Small intestine (tissue), 7 donors: ENCODE measurements at regions not wholly inside any gene's neighbourhood (a gene's known extent, or its start where the extent isn't known, plus 50 kb on each side); places are given as distances from the start of the nearest gene placed in this dataset.
A peak's percentile ranks its signal among the peaks of the same experiment; 100 is the strongest.

Experiments
- DNase-seq, 2 donors: peaks; one replicate each; pipeline versions ENCODE4 v3.0.0 to v3.0.0-alpha.2; 2013
- FAIRE-seq: peaks from 2 replicates; lab custom pipeline; 2012; peaks lifted over from hg19 to GRCh38; lab: Jason Lieb, UNC
- H3K27ac ChIP-seq, 3 donors: one replicate each; pipeline ENCODE4 v1.5.1; 2013; ENCODE audit warnings: low read length in 2 of 3, mild to moderate bottlenecking in 2 of 3, control low read depth in 1 of 3, inconsistent platforms in 1 of 3, low read depth in 1 of 3, moderate library complexity in 1 of 3
- H3K27me3 ChIP-seq, 3 donors: one replicate each; pipeline ENCODE4 v1.6.1; 2013; ENCODE audit warnings: low read length in 3 of 3, inconsistent platforms in 1 of 3; ENCODE audit not compliant: control insufficient read depth in 3 of 3, insufficient read depth in 3 of 3
- H3K36me3 ChIP-seq, 3 donors: one replicate each; pipeline ENCODE4 v1.6.1; 2013; ENCODE audit warnings: low read length in 3 of 3, inconsistent platforms in 1 of 3, low read depth in 1 of 3, mild to moderate bottlenecking in 1 of 3, moderate library complexity in 1 of 3; ENCODE audit not compliant: control insufficient read depth in 3 of 3, insufficient read depth in 2 of 3
- H3K4me1 ChIP-seq, 3 donors: one replicate each; pipeline ENCODE4 v1.6.1; 2013; ENCODE audit warnings: low read length in 2 of 3, inconsistent platforms in 1 of 3, low read depth in 1 of 3, mild to moderate bottlenecking in 1 of 3, moderate library complexity in 1 of 3; ENCODE audit not compliant: control insufficient read depth in 3 of 3, insufficient read depth in 2 of 3
- H3K4me3 ChIP-seq, 3 donors: one replicate each; pipeline ENCODE4 v1.5.1; 2013; ENCODE audit warnings: low read length in 3 of 3, control low read depth in 1 of 3, inconsistent platforms in 1 of 3, low read depth in 1 of 3, mild to moderate bottlenecking in 1 of 3, moderate library complexity in 1 of 3
- H3K9me3 ChIP-seq, 2 donors: one replicate each; pipeline ENCODE4 v1.6.1; 2013; ENCODE audit warnings: low read depth in 1 of 2, low read length in 1 of 2; ENCODE audit not compliant: control insufficient read depth in 2 of 2, insufficient read depth in 1 of 2
- WGBS, 3 donors: extraction: QIAGEN DNeasy Blood & Tissue Kit; methylation state at CpG; one replicate each; pipeline ENCODE4 v1.1.7; 2013; 5-methylcytosine and 5-hydroxymethylcytosine counted together
- donor health status: healthy with polysubstance abuse.
- donor health status: control.
- donor health status: control.
- donor health status: Bipolar disorder and iron deficiency.
- donor health status: healthy.

DNA sequence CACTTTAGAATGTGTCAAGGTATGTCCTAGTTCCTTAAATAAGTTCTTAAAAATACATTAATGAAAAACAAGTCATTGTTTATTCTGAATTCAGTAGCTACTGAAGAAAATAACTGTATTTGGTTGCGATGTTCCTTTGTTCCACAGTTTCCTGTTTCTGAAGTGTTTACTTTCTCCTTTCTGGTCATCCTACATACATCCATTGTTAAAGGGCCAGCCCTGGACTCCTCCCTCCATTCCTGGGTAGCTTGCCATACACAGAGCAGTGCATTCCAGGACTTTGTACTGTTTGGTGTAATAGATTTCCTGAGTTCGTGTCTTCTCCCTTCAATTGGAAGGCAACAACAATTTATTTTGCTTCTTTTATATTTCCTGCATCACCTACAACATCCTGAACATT is 845.4 kb upstream of the CXADR start:
- no peak for FAIRE-seq
- no peak overlapping the region for H3K4me3 ChIP-seq
- no peak for DNase-seq
- no peaks in the 10 kb centered on the region for H3K27me3 ChIP-seq
- H3K27ac ChIP-seq: no peak overlapping the region
- 74 to 77% (median 74%) methylated on average over 2 of the region's 2 CpGs for WGBS, 3 donors
- H3K4me1 ChIP-seq: no peaks in the 10 kb centered on the region
- no peaks in the 10 kb centered on the region for H3K36me3 ChIP-seq
- no peaks in the 10 kb centered on the region for H3K9me3 ChIP-seq

- H3K9me3 ChIP-seq: peaks cover 0 to 1% of the 10 kb centered on the region in 2 donors
- H3K36me3 ChIP-seq: no peaks in the 10 kb centered on the region
- H3K4me3 ChIP-seq: no peak overlapping the region
- no peak for FAIRE-seq
- WGBS, 3 donors: 24 to 83% (median 41%) methylated on average over 2 of the region's 2 CpGs
- H3K27ac ChIP-seq: peak overlapping the region in 1 of 3 donors; percentile 45
- peak in 1 of 2 donors; percentile 47 for DNase-seq
- no peaks in the 10 kb centered on the region for H3K27me3 ChIP-seq
- peaks cover 0 to 17% (median 0%) of the 10 kb centered on the region in 3 donors for H3K4me1 ChIP-seq
Observed at GRCh38 chr21:16674949-16675348, 837.9 kb upstream of the CXADR start.

DNA sequence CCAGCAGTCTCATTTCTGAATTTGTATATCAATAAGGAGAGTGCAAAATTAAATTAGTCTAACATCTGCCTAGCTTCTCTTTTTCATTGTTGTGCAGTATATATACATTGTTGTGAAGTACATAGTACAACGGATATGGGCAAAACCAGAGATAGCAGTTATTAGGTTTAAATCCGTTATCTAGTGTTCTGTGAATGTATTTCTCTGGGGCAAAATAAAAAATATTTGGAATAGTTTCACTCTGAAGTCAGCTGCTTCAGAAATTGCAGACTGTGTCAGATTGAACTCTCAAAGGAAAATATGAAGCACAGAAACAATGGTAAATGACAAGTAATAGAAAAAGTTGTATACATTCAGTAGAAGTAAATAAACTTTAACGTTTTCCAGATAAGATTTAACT is 836.5 kb upstream of the CXADR start:
- no peaks in the 10 kb centered on the region for H3K27me3 ChIP-seq
- H3K4me1 ChIP-seq: peaks cover 0 to 17% (median 0%) of the 10 kb centered on the region in 3 donors
- H3K4me3 ChIP-seq: no peak overlapping the region
- H3K36me3 ChIP-seq: no peaks in the 10 kb centered on the region
- peaks cover 0 to 1% of the 10 kb centered on the region in 2 donors for H3K9me3 ChIP-seq
- FAIRE-seq (no peak), DNase-seq (no peak)
- H3K27ac ChIP-seq: no peak overlapping the region
- WGBS, 3 donors: 51 to 70% (median 61%) methylated on average over 3 of the region's 3 CpGs

DNA sequence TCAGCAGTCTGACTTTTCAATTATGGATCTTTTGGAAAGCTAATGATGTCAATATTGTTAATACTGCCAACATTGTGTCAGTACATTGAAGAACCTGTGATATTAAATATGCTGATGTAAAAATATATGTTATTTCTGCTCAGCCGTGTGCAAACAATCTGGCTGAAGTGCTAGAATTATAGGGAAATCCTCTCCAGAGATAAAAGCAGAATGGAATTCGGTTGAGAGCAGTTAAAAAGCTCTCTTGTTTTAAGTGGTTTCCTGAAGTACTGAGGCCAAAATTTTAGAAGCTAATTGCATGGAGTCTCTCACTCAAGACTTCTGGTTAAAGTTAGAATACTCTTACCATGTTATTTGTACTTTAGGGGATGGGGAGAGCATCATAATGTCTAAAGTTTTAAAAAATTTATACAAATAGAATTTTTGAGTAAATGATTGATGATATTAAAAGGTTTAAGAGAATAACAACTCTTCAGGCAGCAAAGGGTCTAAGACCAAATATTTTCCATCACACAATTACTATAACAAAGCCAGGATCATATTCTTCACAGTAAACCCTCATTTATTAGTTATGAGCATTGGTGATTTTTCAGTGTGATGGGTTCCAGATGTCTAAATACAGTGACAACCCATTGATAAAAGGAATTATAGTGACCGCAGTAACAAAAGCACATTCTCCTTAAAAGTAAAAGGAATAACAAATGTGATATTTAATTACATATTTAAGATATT is 834.2 kb upstream of the CXADR start:
- peaks cover 0 to 17% (median 0%) of the 10 kb centered on the region in 3 donors for H3K4me1 ChIP-seq
- H3K36me3 ChIP-seq: no peaks in the 10 kb centered on the region
- no peak overlapping the region for H3K4me3 ChIP-seq
- no peak overlapping the region for H3K27ac ChIP-seq
- H3K9me3 ChIP-seq: peaks cover 0 to 1% of the 10 kb centered on the region in 2 donors
- DNase-seq (no peak), FAIRE-seq (no peak)
- H3K27me3 ChIP-seq: no peaks in the 10 kb centered on the region
- WGBS, 3 donors: 54 to 70% (median 69%) methylated on average over 3 of the region's 3 CpGs

DNA sequence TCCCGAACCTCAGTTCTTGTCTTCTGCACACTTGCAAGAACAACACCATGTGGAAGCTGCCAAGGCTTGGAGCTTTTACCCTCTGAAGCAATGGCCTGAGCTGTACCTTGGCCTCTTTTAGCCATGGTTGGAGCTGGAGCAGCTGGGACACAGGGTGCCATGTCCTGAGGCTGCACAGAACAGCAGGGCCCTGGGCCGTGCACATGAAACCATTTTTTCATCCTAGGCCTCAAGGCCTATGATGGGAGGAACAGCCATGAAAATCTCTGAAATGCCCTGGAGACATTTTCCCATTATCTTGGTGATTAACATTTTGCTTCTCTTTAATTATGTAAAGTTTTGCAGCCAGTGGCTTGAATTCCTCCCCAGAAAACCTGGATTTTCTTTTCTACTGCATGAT is 817.8 kb upstream of the CXADR start:
- DNase-seq (no peak), FAIRE-seq (no peak)
- Histone ChIP-seq H3K27ac (no peak overlapping the region), H3K4me1 (no peaks in the 10 kb centered on the region), H3K9me3 (peaks cover 0 to 16% of the 10 kb centered on the region in 2 donors), H3K4me3 (no peak overlapping the region), H3K27me3 (no peaks in the 10 kb centered on the region), H3K36me3 (no peaks in the 10 kb centered on the region)
- 80 to 90% (median 86%) methylated on average over 2 of the region's 2 CpGs for WGBS, 3 donors

DNA sequence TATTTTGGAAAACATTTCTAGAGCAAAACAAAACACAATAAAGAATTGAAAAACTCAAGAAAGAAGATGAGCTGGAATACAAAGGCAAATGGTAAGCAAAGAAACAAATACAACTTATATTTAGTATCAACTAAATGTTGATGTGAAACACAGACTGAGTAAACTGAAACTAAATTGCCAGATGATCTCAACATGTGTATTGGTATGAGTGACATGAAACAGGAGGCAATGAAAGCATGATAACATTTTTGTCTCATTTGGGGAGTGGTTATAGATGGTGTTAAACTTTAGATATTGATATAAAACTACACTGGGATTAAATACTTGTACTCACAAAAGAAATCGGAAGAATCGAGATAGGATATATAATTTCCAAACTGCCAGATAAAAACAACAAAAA is 805.6 kb upstream of the CXADR start:
- DNase-seq (no peak), FAIRE-seq (no peak)
- Histone ChIP-seq H3K27ac (no peak overlapping the region), H3K4me1 (no peaks in the 10 kb centered on the region), H3K9me3 (no peaks in the 10 kb centered on the region), H3K4me3 (no peak overlapping the region), H3K27me3 (no peaks in the 10 kb centered on the region), H3K36me3 (no peaks in the 10 kb centered on the region)
- WGBS, 3 donors: 78 to 93% (median 80%) methylated on average over 2 of the region's 2 CpGs

DNA sequence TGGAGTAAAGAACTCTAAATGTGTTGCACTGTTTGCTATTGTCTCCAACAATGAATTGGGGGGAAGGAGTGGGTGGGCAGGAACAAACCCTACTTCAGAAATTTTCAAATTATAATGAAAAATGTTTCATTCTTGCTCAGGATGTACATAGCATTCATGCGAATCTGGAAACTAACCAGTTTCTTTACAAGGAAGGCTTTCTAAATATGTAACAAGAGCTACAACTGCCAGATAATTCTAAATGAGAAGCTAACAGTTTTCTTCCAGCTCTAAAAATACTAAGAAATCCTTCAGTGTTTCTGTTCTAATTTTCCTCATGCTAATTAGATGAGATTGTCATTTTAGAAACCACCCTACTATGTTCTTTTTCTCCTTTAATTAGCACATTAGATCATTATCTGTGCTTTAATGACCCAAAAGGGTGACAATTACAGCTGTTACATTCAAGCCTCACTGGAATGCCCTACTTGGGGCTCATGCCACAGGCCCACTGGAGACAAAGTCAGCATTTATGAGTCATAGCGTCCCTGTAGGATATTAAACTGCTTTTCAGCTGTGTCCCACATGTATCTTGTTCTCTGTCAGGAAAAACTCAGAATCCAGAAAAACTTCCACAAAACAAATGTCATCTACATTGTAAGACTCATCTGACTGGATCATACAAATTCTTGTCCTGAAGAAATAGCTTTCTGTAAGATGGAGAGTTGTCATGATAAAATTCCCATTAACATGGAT is 804.6 kb upstream of the CXADR start:
- Histone ChIP-seq H3K27me3 (no peaks in the 10 kb centered on the region), H3K4me3 (no peak overlapping the region), H3K4me1 (no peaks in the 10 kb centered on the region), H3K9me3 (no peaks in the 10 kb centered on the region), H3K27ac (no peak overlapping the region), H3K36me3 (no peaks in the 10 kb centered on the region)
- DNase-seq (no peak), FAIRE-seq (no peak)
- 60 to 73% (median 62%) methylated on average over 2 of the region's 2 CpGs for WGBS, 3 donors

DNA sequence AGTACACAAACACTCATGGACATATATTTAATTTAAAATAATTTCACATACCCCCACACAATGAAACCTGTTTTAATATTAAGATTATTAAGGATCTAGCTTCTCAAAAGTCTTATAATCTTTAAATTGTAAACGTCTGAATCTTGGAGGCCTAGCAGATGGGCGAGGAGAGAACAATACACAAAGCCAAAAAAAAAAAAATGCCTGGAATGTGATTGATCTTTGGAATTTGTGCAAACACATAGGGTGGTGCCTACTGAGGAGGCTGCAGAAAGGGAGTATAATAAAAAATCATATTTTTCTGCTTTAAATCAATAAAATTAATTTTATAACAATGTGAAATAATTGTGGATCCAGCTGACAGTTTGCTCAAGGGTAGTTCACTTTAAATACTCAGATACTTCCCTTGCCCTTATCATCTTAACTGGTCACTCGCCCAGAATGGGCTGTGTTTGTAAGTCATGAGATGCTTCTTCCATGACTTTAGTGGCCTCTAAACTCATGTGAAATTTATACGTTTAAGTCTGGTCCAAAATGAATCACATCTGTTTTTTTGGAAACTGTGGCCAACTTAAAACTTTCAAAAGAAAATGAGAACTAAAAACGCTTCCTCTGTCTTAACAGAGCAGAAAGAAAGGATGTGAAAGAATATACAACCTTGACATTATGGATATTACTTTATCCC is 802.8 kb upstream of the CXADR start:
- FAIRE-seq: no peak
- 33 to 40% (median 39%) methylated on average over 5 of the region's 5 CpGs for WGBS, 3 donors
- H3K27me3 ChIP-seq: no peaks in the 10 kb centered on the region
- DNase-seq: no peak
- no peaks in the 10 kb centered on the region for H3K4me1 ChIP-seq
- H3K9me3 ChIP-seq: no peaks in the 10 kb centered on the region
- no peak overlapping the region for H3K27ac ChIP-seq
- H3K4me3 ChIP-seq: no peak overlapping the region
- H3K36me3 ChIP-seq: no peaks in the 10 kb centered on the region
